ENCODE measurements at regions not wholly inside any gene's neighbourhood (a gene's known extent, or its start where the extent isn't known, plus 50 kb on each side); places are given as distances from the start of the nearest gene placed in this dataset.

DNA sequence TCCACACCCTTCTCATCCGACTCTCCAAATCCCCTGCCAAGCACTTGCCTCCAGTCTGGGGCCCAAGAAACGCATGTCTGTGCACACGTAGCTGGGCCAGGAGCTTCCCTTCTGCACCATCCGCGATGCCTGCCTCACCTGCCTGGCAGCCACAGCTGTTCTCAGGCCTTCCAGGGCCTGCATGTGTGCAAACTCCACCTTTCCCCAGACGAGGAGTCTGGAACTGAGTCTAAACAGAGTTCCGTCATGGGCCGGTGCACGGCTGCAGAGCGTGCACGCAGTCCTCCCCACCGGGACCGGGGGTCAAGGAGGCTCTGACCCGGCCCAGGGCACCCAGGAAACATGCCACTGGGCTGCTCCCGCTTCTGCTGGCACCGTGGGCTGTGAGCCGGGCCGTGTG lies 66.8 kb upstream of the SALL3 start:
- TF ChIP-seq, protein P1, sequence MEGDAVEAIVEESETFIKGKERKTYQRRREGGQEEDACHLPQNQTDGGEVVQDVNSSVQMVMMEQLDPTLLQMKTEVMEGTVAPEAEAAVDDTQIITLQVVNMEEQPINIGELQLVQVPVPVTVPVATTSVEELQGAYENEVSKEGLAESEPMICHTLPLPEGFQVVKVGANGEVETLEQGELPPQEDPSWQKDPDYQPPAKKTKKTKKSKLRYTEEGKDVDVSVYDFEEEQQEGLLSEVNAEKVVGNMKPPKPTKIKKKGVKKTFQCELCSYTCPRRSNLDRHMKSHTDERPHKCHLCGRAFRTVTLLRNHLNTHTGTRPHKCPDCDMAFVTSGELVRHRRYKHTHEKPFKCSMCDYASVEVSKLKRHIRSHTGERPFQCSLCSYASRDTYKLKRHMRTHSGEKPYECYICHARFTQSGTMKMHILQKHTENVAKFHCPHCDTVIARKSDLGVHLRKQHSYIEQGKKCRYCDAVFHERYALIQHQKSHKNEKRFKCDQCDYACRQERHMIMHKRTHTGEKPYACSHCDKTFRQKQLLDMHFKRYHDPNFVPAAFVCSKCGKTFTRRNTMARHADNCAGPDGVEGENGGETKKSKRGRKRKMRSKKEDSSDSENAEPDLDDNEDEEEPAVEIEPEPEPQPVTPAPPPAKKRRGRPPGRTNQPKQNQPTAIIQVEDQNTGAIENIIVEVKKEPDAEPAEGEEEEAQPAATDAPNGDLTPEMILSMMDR (IDR thresholded peaks at IDR 0.05; ENCODE audit: insufficient read depth, low read length): no peak
- H3K4me3 ChIP-seq (ENCODE audit: low read depth, low read length): no peak overlapping the region
- no peak for DNase-seq (ENCODE audit: low read depth)

DNA sequence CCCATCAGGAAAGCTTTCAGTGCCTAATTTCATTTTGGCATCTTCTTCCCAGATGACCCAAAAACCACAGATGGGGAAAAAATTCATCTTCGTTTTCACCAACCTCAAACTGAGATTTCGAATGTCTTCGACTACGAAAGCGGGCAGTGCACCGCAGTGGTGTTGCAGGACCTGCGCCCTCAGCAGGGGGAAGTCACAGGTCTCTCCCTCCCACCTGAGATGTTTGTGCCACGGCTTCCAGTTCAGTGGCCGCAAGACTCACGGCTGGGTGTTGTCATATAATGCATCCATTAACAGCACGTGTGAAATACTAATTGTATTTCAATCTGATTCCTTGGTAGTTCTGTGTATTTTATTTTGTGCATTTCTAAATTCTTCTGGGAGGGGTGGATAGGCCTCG lies 66.2 kb upstream of the SALL3 start:
- no peak overlapping the region for H3K4me3 ChIP-seq (ENCODE audit: low read depth, low read length)
- no peak for DNase-seq (ENCODE audit: low read depth)
- TF ChIP-seq, protein P1 (IDR thresholded peaks at IDR 0.05; ENCODE audit: insufficient read depth, low read length): no peak

DNA sequence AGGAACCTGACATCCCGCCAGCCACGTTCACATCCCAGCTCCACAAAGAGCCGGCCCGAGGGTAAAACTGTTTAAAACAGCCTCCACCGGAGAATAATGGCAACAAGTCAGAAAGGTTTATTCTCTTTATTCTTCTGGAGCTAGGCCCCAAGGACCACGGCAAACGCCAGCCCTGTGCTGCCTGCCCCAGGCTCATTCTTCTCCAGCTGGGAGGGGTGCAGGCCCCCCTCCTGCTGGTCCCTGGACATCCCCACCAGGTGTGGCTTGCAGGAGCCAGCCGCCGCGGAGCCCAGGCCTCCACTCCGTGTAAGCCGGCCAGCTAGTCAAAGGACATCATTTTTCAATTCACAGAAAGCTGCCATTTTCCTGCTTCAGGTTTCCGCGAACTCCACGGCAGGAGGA lies 65.8 kb upstream of the SALL3 start:
- no peak for DNase-seq (ENCODE audit: low read depth)
- TF ChIP-seq, protein P1 (IDR thresholded peaks at IDR 0.05; ENCODE audit: insufficient read depth, low read length): no peak
- no peak overlapping the region for H3K4me3 ChIP-seq (ENCODE audit: low read depth, low read length)

DNA sequence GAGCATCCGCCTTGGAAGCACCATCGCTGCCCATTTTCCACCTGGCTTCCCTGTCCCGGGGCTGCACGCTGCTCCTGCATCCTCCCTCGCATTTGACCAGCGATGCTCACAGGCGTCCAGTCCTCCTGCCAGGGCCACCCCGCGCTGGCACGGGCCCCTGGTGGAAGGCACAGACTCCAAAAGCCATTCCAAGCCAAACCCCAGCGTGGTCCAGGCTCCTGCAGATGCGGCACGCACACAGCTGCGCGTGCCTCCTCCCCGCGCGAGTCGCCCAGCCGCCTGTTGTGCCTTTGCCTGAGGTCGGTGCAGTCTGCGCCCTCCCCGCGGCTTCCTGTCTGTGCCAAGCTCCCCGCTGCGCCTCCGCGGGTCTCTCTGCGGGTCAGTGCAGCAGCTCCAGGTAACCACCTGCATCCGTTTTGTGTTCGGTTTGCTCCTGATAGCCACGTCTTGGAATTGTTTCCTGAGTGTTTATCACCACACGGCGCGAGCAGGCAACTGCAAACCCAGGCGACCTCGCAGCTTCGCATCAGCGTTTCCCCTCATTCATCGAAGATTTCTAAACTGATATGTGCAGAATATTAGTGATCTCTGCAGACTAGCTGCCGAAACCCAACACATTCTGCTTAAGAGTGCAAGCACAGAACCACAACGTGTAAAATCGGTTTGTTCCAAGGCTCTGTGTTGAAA lies 65.2 kb upstream of the SALL3 start:
- H3K4me3 ChIP-seq (ENCODE audit: low read depth, low read length): no peak overlapping the region
- TF ChIP-seq, protein P1 (IDR thresholded peaks at IDR 0.05; ENCODE audit: insufficient read depth, low read length): no peak
- DNase-seq (ENCODE audit: low read depth): no peak

DNA sequence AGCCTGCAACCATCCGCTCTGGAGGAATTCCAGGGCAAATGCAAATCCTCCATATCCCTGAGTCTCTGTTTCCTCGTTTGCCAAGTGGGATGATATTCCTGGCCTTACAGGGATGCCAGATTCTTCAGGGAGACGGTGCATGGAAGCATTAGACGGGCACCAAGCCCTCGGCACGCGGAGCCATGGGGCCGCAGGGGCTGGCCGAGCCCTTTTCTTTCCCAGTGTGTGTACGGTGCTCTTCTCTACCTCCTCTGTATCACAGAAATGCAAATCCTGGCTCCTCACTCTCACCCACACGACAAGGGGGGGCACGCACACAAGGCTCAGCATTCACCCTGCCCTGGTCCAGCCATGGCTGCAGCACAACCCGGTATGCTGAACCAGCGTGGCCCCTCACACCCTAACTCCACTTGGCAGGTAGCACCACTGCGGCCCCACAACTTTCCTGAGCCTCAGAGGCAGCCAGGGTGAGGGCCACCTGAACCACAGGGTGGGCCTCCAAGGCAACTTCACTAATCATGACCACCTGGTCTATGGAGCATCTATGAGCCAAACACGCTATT lies 64.1 kb upstream of the SALL3 start:
- TF ChIP-seq, protein P1 (IDR thresholded peaks at IDR 0.05; ENCODE audit: insufficient read depth, low read length): no peak
- no peak for DNase-seq (ENCODE audit: low read depth)
- H3K4me3 ChIP-seq (ENCODE audit: low read depth, low read length): no peak overlapping the region

DNA sequence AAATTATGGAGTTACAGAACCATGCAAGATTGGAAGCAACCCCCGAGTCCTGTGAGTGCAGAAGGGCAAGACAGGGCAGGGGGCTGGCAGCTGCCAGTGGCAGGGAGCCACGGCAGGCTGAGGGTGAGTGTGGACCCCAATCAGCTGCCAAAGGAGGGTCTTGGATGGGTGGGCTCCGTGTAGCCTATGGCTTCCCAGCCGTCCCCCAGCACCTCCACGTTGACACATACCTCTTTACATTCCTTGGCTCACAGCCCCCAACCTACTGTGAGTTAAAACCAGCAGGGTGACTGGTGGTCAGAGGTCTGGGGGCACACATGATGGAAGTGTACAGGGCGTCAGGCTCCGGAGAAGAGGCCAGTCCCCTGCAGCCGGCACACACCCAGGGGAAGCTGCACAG lies 60.9 kb upstream of the SALL3 start:
- DNase-seq (ENCODE audit: low read depth): no peak
- no peak overlapping the region for H3K4me3 ChIP-seq (ENCODE audit: low read depth, low read length)
- TF ChIP-seq, protein P1 (IDR thresholded peaks at IDR 0.05; ENCODE audit: insufficient read depth, low read length): no peak

DNA sequence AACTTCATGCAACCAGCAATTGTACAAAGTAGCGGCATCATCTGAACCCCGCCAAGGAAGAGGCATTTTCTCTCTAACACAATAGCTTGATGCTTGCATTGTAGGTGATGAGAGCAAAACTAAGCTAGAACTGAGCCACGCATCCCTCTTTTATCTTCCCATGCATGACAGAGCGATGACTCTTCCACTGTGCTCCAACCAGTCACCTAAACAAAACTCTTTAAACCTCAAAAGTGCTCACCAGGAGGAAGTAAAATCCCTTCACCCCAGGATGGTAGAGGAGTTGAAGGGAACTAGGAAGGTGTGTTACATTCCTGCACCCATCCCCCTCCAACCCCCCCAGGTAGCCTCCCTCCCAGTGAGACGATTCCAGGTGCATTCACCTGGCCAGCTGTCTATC lies 59.7 kb upstream of the SALL3 start:
- no peak for DNase-seq (ENCODE audit: low read depth)
- TF ChIP-seq, protein P1 (IDR thresholded peaks at IDR 0.05; ENCODE audit: insufficient read depth, low read length): no peak
- no peak overlapping the region for H3K4me3 ChIP-seq (ENCODE audit: low read depth, low read length)

All from fibroblast of the aortic adventitia (primary cell).